ENCODE measurements at regions not wholly inside any gene's neighbourhood (a gene's known extent, or its start where the extent isn't known, plus 50 kb on each side); places are given as distances from the start of the nearest gene placed in this dataset.

GRCh38 chr6:117126213-117126612 is 139.1 kb upstream of the VGLL2 start:
- Histone ChIP-seq H3K9ac (ENCODE audit: extremely low read depth, insufficient read length, low read length) (no peak overlapping the region), H3K27me3 (ENCODE audit: insufficient read depth, low read length) (no peaks in the 10 kb centered on the region), H4K5ac (ENCODE audit: insufficient read length, low read depth, low read length) (no peak overlapping the region), H4K91ac (ENCODE audit: insufficient read length, low read depth, low read length) (no peak overlapping the region), H3K18ac (ENCODE audit: insufficient read length, low read depth, low read length) (no peak overlapping the region), H3K4me1 (ENCODE audit: insufficient read depth, low read length) (no peaks in the 10 kb centered on the region), H3K23me2 (ENCODE audit: insufficient read length, low read depth, low read length, poor library complexity, severe bottlenecking) (no peaks in the 10 kb centered on the region), H2BK12ac (ENCODE audit: insufficient read length, low read depth, low read length) (no peak overlapping the region), H2AK5ac (ENCODE audit: insufficient read length, low read length) (no peak overlapping the region), H3K27ac (ENCODE audit: insufficient read length, low read depth, low read length) (no peak overlapping the region), H3K79me1 (ENCODE audit: insufficient read depth, low read depth, low read length, poor library complexity, severe bottlenecking) (no peaks in the 10 kb centered on the region), H3K79me2 (ENCODE audit: insufficient read depth, low read length) (no peaks in the 10 kb centered on the region), H3K9me3 (ENCODE audit: control insufficient read depth, low read depth, low read length) (no peaks in the 10 kb centered on the region), H2BK120ac (ENCODE audit: low read depth, low read length, poor library complexity, severe bottlenecking) (no peak overlapping the region), H2AFZ (ENCODE audit: low read length) (no peak overlapping the region), H3T11ph (ENCODE audit: low read length) (no peak overlapping the region), H3K23ac (ENCODE audit: insufficient read length, low read depth, low read length) (no peak overlapping the region), H4K20me1 (ENCODE audit: control insufficient read depth, insufficient read depth, insufficient read length) (no peaks in the 10 kb centered on the region), H3K4ac (ENCODE audit: low read depth, low read length) (no peak overlapping the region), H2BK15ac (ENCODE audit: low read depth, low read length) (no peak overlapping the region), H2BK5ac (ENCODE audit: insufficient read length, low read length) (no peak overlapping the region), H3K4me2 (ENCODE audit: insufficient read depth, insufficient read length, low read length) (no peak overlapping the region), H3K14ac (ENCODE audit: insufficient read depth, low read length) (no peak overlapping the region), H3K56ac (ENCODE audit: insufficient read length, low read depth, low read length) (no peak overlapping the region), H4K8ac (replicated peaks; ENCODE audit: insufficient read length, low read depth, low read length) (no peak overlapping the region), H2BK20ac (ENCODE audit: low read depth, low read length, poor library complexity, severe bottlenecking) (no peak overlapping the region)
- no peak for DNase-seq
- WGBS (ENCODE audit: extremely low coverage, insufficient read length, low lambda C conversion rate): no CpG with 5 or more reads among the region's 1 CpG
- H3K4me1 Mint-ChIP-seq: no peaks in the 10 kb centered on the region
- no peaks in the 10 kb centered on the region for H3K27me3 Mint-ChIP-seq (ENCODE audit: low read depth)
- H3K36me3 Mint-ChIP-seq (ENCODE audit: insufficient read depth in 1 of 3, low read depth in 3 of 3): peaks cover 0 to 2% (median 0%) of the 10 kb centered on the region in 3 experiments; a peak in 1 of 7 replicates
- H3K9me3 Mint-ChIP-seq: peaks cover 0 to 5% of the 10 kb centered on the region in 2 experiments; a peak in 4 of 5 replicates
- no peak overlapping the region for H3K4me3 Mint-ChIP-seq
- TF ChIP-seq, protein P1, sequence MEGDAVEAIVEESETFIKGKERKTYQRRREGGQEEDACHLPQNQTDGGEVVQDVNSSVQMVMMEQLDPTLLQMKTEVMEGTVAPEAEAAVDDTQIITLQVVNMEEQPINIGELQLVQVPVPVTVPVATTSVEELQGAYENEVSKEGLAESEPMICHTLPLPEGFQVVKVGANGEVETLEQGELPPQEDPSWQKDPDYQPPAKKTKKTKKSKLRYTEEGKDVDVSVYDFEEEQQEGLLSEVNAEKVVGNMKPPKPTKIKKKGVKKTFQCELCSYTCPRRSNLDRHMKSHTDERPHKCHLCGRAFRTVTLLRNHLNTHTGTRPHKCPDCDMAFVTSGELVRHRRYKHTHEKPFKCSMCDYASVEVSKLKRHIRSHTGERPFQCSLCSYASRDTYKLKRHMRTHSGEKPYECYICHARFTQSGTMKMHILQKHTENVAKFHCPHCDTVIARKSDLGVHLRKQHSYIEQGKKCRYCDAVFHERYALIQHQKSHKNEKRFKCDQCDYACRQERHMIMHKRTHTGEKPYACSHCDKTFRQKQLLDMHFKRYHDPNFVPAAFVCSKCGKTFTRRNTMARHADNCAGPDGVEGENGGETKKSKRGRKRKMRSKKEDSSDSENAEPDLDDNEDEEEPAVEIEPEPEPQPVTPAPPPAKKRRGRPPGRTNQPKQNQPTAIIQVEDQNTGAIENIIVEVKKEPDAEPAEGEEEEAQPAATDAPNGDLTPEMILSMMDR (conservative IDR thresholded peaks at IDR 0.05): no peak
- no peak overlapping the region for H3K27ac Mint-ChIP-seq
